ENCODE measurements at regions not wholly inside any gene's neighbourhood (a gene's known extent, or its start where the extent isn't known, plus 50 kb on each side); places are given as distances from the start of the nearest gene placed in this dataset.
"Not testable (repeated sequence)": the region's sequence is repeated elsewhere in the genome, so short reads cannot be mapped to it uniquely, and the experiment has no call there.

- TF ChIP-seq ZFX (IDR thresholded peaks at IDR 0.05); CTCF (conservative IDR thresholded peaks at IDR 0.05): not testable (repeated sequence)
Measured at GRCh38 chr4:75317641-75318040, 196.6 kb downstream of the RCHY1 start.
